Suppressor macrophage (primary cell): ENCODE measurements at regions not wholly inside any gene's neighbourhood (a gene's known extent, or its start where the extent isn't known, plus 50 kb on each side); places are given as distances from the start of the nearest gene placed in this dataset.

Source experiments
- DNase-seq, 4 experiments: peaks; one replicate each; pipeline ENCODE4 v3.0.0-alpha.2; 2020 to 2022

DNA sequence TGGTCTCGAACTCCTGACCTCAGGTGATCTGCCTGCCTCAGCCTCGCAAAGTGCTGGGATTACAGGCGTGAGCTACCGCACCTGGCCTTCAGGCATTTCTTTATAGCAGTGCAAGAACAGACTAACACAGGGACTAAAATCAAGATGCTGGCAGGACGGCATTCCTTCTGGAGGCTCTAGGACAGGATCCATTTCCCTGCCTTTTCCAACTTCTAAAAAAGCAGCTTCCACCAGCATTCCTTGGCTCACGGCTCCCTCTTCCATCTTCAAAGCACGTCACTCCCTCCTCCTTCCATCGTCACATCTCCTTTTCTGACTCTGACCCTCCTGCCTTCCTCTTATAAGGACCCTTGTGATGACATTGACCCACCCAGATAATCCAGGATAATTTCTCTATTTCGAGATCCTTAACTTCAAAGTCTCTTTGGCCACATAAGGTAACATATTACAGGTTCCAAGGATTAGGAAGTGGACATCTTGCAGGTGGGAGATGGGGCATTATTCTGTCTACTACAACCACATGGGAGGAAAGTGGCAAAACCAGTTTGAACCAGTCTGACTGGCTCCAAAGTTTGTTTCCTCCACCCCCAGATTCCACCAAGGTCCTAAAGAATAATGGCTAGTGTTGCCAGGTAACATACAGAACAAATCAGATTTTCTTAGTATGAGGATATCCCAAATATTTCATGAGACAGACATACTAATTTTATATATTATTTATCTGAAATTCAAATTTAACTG is 172.5 kb downstream of the MN1 start:
- DNase-seq = no peak

- DNase-seq = no peak
Observed at GRCh38 chr22:27629908-27630673, 171.5 kb downstream of the MN1 start.

DNA sequence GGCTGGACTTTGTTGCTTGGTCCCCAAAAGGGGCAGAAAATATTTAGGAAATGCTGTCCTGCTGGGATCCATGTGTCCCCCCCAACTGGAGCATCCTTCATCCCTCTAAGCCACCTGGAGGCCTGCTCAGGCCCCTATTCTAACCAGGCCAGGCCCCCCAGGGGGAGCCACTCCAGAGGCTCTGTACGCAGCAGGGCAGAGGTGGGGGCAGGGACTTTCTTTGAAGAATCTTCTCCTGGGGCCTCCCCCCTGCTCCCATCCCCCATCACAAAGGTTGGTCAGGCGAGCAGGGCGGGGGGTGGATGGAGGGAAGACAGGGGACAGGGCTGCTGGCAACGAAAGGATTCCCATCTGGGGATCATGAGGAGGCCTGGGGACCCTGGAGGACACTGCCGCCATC is 170.8 kb downstream of the MN1 start:
- DNase-seq = no peak

GRCh38 chr22:27631641-27632040 is 169.9 kb downstream of the MN1 start:
- DNase-seq = no peak

GRCh38 chr22:27632451-27633295 is 168.9 kb downstream of the MN1 start:
- peak in 3 of 4 experiments; percentile 7 to 20 (median 16) for DNase-seq

GRCh38 chr22:27633296-27633871 is 168.2 kb downstream of the MN1 start:
- DNase-seq = no peak

DNA sequence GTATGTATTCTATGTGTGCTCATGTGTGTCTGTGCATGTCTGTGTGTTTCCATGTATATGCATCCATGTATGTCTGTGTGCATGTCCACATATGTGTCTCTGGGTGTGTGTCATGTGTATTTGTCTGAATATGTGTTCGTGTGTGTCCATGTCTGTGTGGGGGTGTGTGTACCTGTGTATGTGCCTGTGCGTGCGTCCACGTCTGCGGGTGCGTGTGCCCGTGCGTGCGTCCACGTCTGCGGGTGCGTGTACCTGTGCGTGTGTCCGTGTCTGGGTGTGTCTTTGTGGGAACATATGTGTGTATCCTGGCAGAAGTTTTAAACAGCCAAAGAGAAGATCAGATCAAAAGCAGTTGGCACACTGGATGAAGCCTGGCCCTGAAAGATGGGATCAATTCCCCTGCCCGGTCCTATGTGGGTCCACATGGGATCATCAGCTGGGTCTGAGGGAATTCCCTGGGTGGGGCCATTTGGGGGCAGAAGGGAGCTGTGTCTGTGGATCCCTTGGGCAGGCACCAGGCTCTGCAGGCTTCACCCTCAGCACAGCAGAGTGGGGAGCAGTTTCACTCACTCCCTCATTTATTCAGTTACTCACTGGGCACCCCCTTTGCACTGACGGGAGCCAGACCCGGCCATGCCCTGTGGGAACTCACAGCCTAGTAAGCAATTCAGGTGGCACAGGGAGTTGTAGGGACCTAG is 167.4 kb downstream of the MN1 start:
- no peak for DNase-seq

- DNase-seq = no peak
Observed at GRCh38 chr22:27635435-27635834, 166.1 kb downstream of the MN1 start.

GRCh38 chr22:27635852-27636251 is 165.7 kb downstream of the MN1 start:
- DNase-seq = no peak

GRCh38 chr22:27636716-27637508 is 164.6 kb downstream of the MN1 start:
- no peak for DNase-seq

GRCh38 chr22:27637604-27638003 is 164.0 kb downstream of the MN1 start:
- no peak for DNase-seq

DNA sequence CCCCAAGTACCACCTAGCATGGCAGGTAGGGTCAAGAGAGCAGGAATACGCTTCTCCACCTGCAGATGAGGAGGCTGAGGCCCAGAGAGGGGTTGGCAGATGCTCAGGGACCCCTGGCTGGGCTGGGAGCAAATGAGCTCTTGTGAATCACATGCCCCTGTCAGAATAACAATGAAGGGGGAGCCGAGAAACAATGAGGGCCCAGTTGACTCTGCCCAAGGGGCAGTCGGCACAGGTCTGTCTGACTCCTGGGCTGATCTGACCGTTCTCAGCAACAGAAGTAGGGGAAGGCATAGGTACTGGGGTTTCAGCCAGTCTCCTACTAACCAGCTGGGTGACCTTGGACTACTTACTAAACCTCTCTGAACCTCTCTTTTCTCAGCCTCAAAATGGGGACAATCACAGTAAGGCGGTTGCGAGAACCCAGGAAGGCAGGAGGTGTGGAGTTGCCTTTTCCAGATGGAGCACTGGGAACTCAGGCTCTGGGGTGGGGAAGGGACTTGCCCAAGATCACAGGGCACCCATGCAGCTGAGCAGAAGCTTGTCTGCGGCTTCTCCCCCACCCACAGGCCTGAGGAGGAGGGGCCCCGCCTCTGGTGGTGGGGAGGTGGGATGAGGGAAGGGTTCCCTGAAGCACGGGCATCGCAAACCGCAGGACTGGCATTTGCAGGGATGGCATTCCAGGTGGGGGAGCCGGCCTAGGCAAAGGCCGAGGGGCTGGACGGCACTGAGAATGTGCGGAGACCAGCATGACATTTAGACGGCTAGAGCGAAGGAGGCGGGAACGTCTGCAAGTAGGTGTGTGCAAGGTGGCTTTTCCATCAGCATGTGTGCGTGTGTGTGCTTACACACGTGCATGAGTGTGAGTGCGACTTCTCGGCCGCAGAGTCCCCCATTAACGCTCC is 163.0 kb downstream of the MN1 start:
- DNase-seq = no peak

GRCh38 chr22:27639248-27640086 is 162.1 kb downstream of the MN1 start:
- no peak for DNase-seq

DNA sequence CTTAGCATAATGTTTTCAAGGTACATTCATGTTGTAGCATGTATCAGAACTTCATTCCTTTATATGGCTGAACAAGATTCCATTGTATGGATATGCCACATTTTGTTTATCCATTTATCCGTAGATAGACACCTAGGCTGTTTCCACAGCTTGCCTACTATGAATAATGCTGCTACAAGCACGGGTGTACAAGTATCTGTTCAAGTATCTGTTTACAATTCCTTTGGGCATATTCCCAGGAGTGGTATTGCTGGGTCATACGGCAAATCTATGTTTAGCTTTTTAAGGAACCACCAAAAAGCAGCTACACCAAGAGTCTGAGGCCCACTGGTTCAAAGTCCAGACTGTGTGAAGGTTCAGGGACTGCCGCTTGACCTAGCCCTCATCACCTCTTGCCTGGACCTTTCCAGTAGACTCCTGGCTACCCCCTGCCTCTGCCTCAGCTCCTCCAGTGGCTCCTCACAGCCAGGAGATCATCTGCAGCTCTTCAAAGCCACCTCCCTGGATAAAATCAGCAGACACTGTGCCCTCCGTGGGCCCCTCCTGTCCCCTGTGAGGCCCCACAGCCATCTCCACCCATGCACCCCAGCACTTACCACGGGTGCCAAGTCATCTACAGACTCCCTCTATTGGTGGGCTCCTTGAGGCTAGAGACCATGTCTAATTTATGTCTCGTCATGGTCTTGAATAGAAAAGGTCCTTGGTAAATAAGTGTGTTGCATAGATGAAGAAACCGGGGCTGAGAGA is 160.3 kb downstream of the MN1 start:
- no peak for DNase-seq

GRCh38 chr22:27642104-27642800 is 159.3 kb downstream of the MN1 start:
- no peak for DNase-seq

- DNase-seq = no peak
Observed at GRCh38 chr22:27643907-27644306, 157.6 kb downstream of the MN1 start.

GRCh38 chr22:27644566-27644965 is 157.0 kb downstream of the MN1 start:
- DNase-seq = no peak

- no peak for DNase-seq
Observed at GRCh38 chr22:27647540-27647939, 154.0 kb downstream of the MN1 start.
